ENCODE measurements at regions not wholly inside any gene's neighbourhood (a gene's known extent, or its start where the extent isn't known, plus 50 kb on each side); places are given as distances from the start of the nearest gene placed in this dataset.

DNA sequence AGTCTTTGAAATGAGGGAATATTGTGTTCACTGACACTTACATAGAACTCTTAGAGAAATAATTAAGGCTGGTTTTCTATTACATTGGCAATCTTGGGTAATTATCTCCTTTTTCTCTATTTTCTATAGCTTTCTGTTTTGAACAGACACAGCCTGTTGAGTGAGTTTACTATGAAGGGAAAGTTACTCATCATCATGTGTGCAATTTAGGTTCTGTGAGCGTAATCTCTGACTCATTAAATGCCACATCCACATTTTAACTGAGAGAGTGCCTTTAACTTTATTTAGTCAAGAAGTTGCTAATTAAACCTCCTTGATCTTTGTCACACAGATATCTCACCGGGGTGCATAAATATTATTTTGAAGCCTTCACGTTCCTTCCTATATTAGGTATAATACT, 174.0 kb upstream of the SLC8A1 start:
- ChIA-PET CTCF (ENCODE audit: unreplicated experiment) (no interaction called here), POLR2A (no interaction called here)
- H3K4me1 ChIP-seq (ENCODE audit: insufficient read depth, low read length, poor library complexity, severe bottlenecking), result no peaks in the 10 kb centered on the region
- H2AFZ ChIP-seq (ENCODE audit: low read length), result no peak overlapping the region
- no peaks in the 10 kb centered on the region for H3K79me2 ChIP-seq (ENCODE audit: insufficient read depth, low read depth, low read length)
- H3K4me3 ChIP-seq (ENCODE audit: low read depth, low read length, poor library complexity, severe bottlenecking), result no peak overlapping the region
- no peak overlapping the region for H3K27ac ChIP-seq (ENCODE audit: low read depth, low read length, poor library complexity, severe bottlenecking)
- TF ChIP-seq, protein P1, sequence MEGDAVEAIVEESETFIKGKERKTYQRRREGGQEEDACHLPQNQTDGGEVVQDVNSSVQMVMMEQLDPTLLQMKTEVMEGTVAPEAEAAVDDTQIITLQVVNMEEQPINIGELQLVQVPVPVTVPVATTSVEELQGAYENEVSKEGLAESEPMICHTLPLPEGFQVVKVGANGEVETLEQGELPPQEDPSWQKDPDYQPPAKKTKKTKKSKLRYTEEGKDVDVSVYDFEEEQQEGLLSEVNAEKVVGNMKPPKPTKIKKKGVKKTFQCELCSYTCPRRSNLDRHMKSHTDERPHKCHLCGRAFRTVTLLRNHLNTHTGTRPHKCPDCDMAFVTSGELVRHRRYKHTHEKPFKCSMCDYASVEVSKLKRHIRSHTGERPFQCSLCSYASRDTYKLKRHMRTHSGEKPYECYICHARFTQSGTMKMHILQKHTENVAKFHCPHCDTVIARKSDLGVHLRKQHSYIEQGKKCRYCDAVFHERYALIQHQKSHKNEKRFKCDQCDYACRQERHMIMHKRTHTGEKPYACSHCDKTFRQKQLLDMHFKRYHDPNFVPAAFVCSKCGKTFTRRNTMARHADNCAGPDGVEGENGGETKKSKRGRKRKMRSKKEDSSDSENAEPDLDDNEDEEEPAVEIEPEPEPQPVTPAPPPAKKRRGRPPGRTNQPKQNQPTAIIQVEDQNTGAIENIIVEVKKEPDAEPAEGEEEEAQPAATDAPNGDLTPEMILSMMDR (conservative IDR thresholded peaks at IDR 0.05; ENCODE audit: low read length), result no peak
- no peak for TF ChIP-seq EZH2phosphoT487 (IDR thresholded peaks at IDR 0.05; ENCODE audit: borderline replicate concordance, low read depth, low read length)
- H3K36me3 ChIP-seq (ENCODE audit: insufficient read depth, low read length), result no peaks in the 10 kb centered on the region
- intact Hi-C loops (cut with micrococcal nuclease; ENCODE audit: unreplicated experiment), result no loop called here
- H3K9me2 ChIP-seq (ENCODE audit: insufficient read depth, low read length), result no peaks in the 10 kb centered on the region
- H3K4me2 ChIP-seq (ENCODE audit: low read length), result no peak overlapping the region
- no peaks in the 10 kb centered on the region for H3K9me3 ChIP-seq (ENCODE audit: low read length)
- no peaks in the 10 kb centered on the region for H4K20me1 ChIP-seq (ENCODE audit: insufficient read depth, low read length)
- BruUV-seq (replicated peaks), result no TSS peak
- no peak for DNase-seq (ENCODE audit: low spot score)

DNA sequence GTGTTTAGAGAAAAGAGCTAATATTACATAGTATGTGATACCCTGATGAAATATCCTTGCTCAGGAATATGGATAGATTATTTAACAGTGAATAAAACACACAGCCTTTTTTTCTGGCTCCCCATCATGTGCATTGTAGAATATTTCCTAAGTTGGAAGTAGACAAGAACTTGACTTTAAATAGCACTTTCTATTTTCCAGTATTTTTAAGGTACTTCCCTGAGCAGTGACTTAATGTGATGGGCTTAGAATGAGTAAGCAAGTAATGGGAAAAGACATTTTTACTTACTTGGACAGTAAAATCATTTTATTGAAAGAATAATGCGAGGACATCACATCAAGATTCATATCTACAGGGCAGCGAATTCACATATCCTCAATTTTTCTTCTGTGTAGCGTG, 176.7 kb upstream of the SLC8A1 start:
- POLR2A ChIA-PET, result interaction anchor here (0.6 to 1.9 kb wide), 3 partner anchors 8 to 775 kb away, joined by 3 to 8 read pairs (median 4); no protein-coding TSS in a partner anchor
- no peaks in the 10 kb centered on the region for H3K9me3 ChIP-seq (ENCODE audit: low read length)

DNA sequence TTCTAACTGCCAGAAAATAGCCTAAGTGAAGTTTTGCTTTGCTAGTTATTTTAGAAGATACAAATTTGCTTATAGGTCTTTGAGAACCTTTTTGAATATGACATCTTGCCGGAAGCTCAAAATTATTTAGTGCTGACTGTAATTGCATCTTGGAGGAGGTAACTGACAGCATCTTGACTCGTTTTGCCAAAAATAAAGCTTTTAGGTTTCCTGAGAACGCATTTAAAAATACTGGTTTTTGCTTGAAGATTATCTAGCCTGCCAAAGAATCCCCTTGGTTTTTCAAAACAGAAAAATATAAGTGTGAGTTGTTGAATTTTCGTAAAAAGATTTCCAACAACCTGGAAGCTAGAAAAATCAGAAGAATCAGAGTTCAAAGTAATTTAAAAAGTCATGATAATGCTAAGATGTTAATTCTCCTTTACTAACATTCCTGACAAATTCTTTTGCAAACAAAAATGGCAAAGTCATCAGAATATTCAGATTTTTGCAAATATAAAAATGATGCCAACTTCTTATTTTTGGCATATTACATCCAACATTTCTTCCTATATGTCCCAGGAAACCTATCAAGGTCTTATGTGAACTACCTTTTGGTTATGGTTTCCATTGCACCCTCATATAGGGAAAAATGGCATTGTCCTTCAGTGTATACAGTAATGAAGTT, 178.0 kb upstream of the SLC8A1 start:
- ChIA-PET CTCF (ENCODE audit: unreplicated experiment) (no interaction called here), POLR2A (interaction anchor here (1.2 kb wide), 1 partner anchor 10 kb away, joined by 3 read pairs; no protein-coding TSS in a partner anchor)
- DNase-seq (ENCODE audit: low spot score), result no peak

More for the DNA sequence above, 176.7 kb upstream of the SLC8A1 start:
- Histone ChIP-seq H3K9me2 (ENCODE audit: insufficient read depth, low read length) (no peaks in the 10 kb centered on the region), H3K36me3 (ENCODE audit: insufficient read depth, low read length) (no peaks in the 10 kb centered on the region), H2AFZ (ENCODE audit: low read length) (no peak overlapping the region), H3K4me3 (ENCODE audit: low read depth, low read length, poor library complexity, severe bottlenecking) (no peak overlapping the region), H3K4me1 (ENCODE audit: insufficient read depth, low read length, poor library complexity, severe bottlenecking) (no peaks in the 10 kb centered on the region), H3K79me2 (ENCODE audit: insufficient read depth, low read depth, low read length) (no peaks in the 10 kb centered on the region), H3K27ac (ENCODE audit: low read depth, low read length, poor library complexity, severe bottlenecking) (no peak overlapping the region), H4K20me1 (ENCODE audit: insufficient read depth, low read length) (no peaks in the 10 kb centered on the region), H3K4me2 (ENCODE audit: low read length) (no peak overlapping the region)
- BruUV-seq (replicated peaks), result no TSS peak
- TF ChIP-seq EZH2phosphoT487 (IDR thresholded peaks at IDR 0.05; ENCODE audit: borderline replicate concordance, low read depth, low read length), result no peak
- TF ChIP-seq, protein P1 (conservative IDR thresholded peaks at IDR 0.05; ENCODE audit: low read length), result no peak
- CTCF ChIA-PET (ENCODE audit: unreplicated experiment), result no interaction called here
- no peak for DNase-seq (ENCODE audit: low spot score)
- intact Hi-C loops (cut with micrococcal nuclease; ENCODE audit: unreplicated experiment), result no loop called here

More for the DNA sequence above, 178.0 kb upstream of the SLC8A1 start:
- no TSS peak for BruUV-seq (replicated peaks)
- Histone ChIP-seq H3K4me2 (ENCODE audit: low read length) (no peak overlapping the region), H3K9me2 (ENCODE audit: insufficient read depth, low read length) (no peaks in the 10 kb centered on the region), H3K4me3 (ENCODE audit: low read depth, low read length, poor library complexity, severe bottlenecking) (no peak overlapping the region), H3K79me2 (ENCODE audit: insufficient read depth, low read depth, low read length) (no peaks in the 10 kb centered on the region), H3K27ac (ENCODE audit: low read depth, low read length, poor library complexity, severe bottlenecking) (no peak overlapping the region), H3K36me3 (ENCODE audit: insufficient read depth, low read length) (no peaks in the 10 kb centered on the region), H3K9me3 (ENCODE audit: low read length) (no peaks in the 10 kb centered on the region), H4K20me1 (ENCODE audit: insufficient read depth, low read length) (no peaks in the 10 kb centered on the region), H3K4me1 (ENCODE audit: insufficient read depth, low read length, poor library complexity, severe bottlenecking) (no peaks in the 10 kb centered on the region), H2AFZ (ENCODE audit: low read length) (no peak overlapping the region)
- TF ChIP-seq EZH2phosphoT487 (IDR thresholded peaks at IDR 0.05; ENCODE audit: borderline replicate concordance, low read depth, low read length), result no peak
- TF ChIP-seq, protein P1 (conservative IDR thresholded peaks at IDR 0.05; ENCODE audit: low read length), result no peak
- intact Hi-C loops (cut with micrococcal nuclease; ENCODE audit: unreplicated experiment), result no loop called here
